Kidney epithelial cell (primary cell): ENCODE measurements at regions not wholly inside any gene's neighbourhood (a gene's known extent, or its start where the extent isn't known, plus 50 kb on each side); places are given as distances from the start of the nearest gene placed in this dataset.

Experiments
- DNase-seq: peaks from one replicate; pipeline ENCODE4 v3.0.0-alpha.2; 2010; ENCODE audit warnings: low read depth
- H3K27me3 ChIP-seq: 2 replicates; pipeline ENCODE4 v1.6.0; 2011; ENCODE audit warnings: low read length; ENCODE audit not compliant: control insufficient read depth, insufficient read depth
- H3K36me3 ChIP-seq: 2 replicates; pipeline ENCODE4 v1.5.1; 2011; ENCODE audit warnings: low read length; ENCODE audit not compliant: control insufficient read depth, insufficient read depth
- H3K4me3 ChIP-seq: 2 replicates; pipeline ENCODE4 v1.5.1; 2011; ENCODE audit warnings: low read depth, mild to moderate bottlenecking, control low read depth, low read length
- TF ChIP-seq, protein P1 (sequence below): IDR thresholded peaks from 2 replicates; pipeline ENCODE4 v1.5.1; 2011; ENCODE audit warnings: mild to moderate bottlenecking, moderate library complexity, low read length, control low read depth, inconsistent platforms; ENCODE audit not compliant: insufficient read depth, poor library complexity, severe bottlenecking

- no peaks in the 10 kb centered on the region for H3K36me3 ChIP-seq
- no peaks in the 10 kb centered on the region for H3K27me3 ChIP-seq
- no peak for DNase-seq
- TF ChIP-seq, protein P1, sequence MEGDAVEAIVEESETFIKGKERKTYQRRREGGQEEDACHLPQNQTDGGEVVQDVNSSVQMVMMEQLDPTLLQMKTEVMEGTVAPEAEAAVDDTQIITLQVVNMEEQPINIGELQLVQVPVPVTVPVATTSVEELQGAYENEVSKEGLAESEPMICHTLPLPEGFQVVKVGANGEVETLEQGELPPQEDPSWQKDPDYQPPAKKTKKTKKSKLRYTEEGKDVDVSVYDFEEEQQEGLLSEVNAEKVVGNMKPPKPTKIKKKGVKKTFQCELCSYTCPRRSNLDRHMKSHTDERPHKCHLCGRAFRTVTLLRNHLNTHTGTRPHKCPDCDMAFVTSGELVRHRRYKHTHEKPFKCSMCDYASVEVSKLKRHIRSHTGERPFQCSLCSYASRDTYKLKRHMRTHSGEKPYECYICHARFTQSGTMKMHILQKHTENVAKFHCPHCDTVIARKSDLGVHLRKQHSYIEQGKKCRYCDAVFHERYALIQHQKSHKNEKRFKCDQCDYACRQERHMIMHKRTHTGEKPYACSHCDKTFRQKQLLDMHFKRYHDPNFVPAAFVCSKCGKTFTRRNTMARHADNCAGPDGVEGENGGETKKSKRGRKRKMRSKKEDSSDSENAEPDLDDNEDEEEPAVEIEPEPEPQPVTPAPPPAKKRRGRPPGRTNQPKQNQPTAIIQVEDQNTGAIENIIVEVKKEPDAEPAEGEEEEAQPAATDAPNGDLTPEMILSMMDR: no peak
- no peak overlapping the region for H3K4me3 ChIP-seq
Observed at GRCh38 chr3:168260859-168261258, 165.1 kb upstream of the GOLIM4 start.

GRCh38 chr3:168251371-168251770 is 155.6 kb upstream of the GOLIM4 start:
- DNase-seq: no peak
- peaks cover 2% of the 10 kb centered on the region for H3K27me3 ChIP-seq
- H3K36me3 ChIP-seq: no peaks in the 10 kb centered on the region
- no peak overlapping the region for H3K4me3 ChIP-seq
- TF ChIP-seq, protein P1: no peak

DNA sequence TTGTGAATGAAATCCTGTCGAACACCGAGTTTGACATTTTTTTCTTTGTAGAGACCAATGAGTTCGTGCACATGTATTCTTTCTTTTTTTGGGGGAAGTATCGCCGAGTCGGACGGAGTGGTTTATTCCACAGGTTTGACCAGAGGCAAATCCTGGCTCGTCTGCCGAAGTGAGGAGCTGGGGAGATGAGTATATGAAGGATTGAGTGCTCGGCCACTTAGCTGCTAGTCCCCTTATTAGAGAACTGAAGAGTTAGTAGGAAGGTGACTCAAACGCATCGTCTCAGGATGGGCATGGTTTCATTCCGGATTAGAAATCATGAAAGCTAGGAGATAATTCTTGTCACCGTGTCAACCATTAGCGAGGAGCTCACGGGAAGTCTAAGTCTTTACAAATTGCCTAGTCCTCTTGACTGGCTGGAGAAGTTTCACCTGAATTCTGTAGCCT is 154.7 kb upstream of the GOLIM4 start:
- TF ChIP-seq, protein P1: no peak
- no peak for DNase-seq
- peak overlapping the region; percentile 45 for H3K4me3 ChIP-seq

GRCh38 chr3:168249550-168250414 is 154.1 kb upstream of the GOLIM4 start:
- Histone ChIP-seq H3K36me3 (no peaks in the 10 kb centered on the region), H3K27me3 (peaks cover 2% of the 10 kb centered on the region), H3K4me3 (peak overlapping the region; percentile 45)
- DNase-seq: peak; percentile 23
- TF ChIP-seq, protein P1: peak; percentile 42

More for the DNA sequence above, 154.7 kb upstream of the GOLIM4 start:
- Histone ChIP-seq H3K27me3 (peaks cover 2% of the 10 kb centered on the region), H3K36me3 (no peaks in the 10 kb centered on the region)

DNA sequence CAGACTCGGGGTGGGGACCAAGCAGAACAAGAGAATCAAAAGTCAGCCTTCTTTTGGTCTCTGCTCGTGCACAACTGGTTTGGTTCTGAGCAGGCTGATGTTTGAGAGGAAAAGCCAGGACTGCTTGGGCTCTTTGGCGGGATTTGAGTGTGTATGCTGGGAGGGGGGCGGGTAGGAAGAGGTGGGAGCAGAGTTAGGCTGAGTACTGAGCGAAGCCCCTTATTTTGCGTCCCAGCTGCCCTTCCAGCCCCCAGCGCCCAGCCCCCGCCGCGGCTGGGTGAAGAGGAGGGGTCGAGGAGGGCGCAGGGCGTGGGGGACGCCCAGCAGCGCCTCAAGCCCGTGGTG is 153.5 kb upstream of the GOLIM4 start:
- TF ChIP-seq, protein P1: no peak
- peaks cover 2% of the 10 kb centered on the region for H3K27me3 ChIP-seq
- H3K36me3 ChIP-seq: no peaks in the 10 kb centered on the region
- H3K4me3 ChIP-seq: peak overlapping the region; percentile 45
- no peak for DNase-seq
